Inferior parietal cortex (tissue), 1 donor: ENCODE measurements at regions not wholly inside any gene's neighbourhood (a gene's known extent, or its start where the extent isn't known, plus 50 kb on each side); places are given as distances from the start of the nearest gene placed in this dataset.

Source experiments
- DNase-seq: peaks from one replicate; pipeline ENCODE4 v3.0.0-alpha.2; 2016; ENCODE audit errors: extremely low spot score

DNA sequence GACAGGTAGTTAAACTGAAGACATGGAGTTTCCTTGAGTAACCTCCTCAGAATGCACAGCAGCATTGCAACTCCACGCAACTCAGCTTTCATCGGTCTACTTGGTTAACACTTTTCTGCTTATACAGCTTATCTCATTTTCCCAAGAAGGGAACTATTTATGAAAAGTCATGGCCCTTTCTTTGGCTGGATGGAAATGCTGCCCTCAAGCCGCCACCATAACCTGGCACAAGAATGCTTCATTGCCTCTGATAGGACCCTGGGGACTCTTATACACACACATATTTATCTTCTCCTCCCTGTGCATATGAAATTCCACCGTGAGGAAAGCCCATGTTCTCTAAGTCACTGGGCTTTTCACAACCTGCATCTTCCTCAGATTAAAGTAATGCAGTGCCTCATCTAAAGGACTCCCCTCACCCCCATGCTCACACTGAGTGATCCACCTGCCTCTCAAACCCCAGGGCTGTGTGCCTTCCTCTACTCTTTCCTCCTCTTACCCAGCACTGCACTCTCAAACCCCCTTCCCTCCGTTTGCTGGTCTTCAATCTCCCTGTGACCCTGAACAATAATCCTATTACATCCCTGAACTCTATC lies 192.0 kb upstream of the HNRNPA3 start:
- no peak for DNase-seq

DNA sequence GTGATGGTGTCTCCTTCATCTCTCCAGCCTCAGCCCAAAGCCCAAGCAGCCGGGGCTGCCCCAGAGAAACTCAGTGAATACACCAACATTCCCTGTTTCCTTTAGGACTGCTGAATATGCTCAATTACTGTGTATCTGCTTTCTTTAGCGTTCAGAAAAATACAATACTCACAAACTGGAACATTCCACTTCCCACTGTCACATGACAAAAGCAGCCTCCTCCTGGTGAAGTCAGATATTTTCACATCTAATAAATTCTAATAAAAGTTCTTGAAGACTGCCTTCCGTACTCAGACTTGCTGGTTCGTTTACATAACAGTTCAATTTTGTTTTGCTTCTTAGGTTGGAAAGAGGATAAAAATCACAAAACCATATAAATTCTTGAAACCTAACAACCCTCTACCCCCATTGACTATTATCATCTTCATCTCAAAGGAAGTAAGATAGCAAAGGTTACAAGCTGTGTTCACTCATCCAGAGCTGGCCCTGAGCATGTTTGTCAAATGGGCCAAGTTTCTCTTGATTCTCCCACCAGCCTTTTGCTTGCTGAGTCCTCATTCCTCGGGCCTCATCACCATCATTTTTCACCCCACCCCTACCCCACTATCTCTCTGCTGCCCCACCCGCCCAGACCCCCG lies 190.8 kb upstream of the HNRNPA3 start:
- DNase-seq: no peak

DNA sequence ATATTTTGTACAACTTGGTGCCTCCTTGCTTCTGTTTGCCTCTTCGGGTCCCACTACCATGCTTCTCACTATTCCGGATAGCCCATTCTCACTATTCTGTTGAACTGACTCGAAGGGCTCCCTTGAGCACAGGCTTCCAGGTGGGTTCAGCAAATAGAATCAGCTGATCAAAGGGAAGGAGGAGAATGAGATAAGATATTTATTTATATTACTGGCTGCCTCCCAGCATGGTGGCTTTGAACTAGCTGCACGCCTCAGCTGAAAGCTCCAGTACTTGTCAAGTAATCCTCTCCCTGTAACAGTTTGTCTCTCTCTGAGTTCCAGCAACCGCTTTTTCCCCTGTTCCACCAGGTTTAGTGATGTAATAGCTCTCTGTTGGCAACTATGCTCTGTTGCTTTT lies 187.8 kb upstream of the HNRNPA3 start:
- DNase-seq: no peak

DNA sequence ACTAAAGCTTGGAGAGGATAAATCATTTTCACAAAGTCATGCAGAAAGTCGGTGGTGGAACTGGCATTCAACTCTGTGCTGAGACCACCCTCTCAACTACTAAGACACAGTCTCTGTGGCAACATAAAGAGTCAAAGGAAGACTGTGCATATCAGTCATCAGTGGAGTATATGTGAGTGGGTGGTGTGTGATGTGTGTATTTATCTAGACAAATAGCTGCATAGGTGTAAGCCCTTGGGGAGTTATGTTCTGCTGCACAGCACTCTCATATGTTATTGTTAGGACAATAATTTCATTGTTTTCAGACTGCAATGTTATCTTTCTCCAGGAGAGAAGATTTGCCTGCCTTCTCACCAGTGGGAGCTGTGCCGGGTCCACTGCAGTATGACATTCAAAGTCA lies 186.3 kb upstream of the HNRNPA3 start:
- DNase-seq: no peak

DNA sequence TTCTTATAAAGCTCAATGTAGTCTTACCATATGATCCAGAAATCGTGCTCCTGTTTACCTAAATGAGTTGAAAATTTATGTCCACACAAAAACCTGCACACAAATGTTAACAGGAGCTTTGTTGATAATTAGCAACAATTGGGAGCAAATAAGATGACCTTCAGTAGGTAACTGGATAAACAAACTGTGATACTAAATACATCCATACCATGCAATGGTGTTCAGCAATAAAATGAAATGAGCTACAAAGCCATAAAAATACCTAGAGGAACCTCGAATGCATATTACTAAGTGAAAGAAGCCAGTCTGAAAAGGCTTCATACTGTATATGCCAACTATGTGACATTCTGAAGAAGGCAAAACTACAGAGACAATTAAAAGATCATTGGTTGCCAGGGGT lies 185.6 kb upstream of the HNRNPA3 start:
- DNase-seq: no peak

DNA sequence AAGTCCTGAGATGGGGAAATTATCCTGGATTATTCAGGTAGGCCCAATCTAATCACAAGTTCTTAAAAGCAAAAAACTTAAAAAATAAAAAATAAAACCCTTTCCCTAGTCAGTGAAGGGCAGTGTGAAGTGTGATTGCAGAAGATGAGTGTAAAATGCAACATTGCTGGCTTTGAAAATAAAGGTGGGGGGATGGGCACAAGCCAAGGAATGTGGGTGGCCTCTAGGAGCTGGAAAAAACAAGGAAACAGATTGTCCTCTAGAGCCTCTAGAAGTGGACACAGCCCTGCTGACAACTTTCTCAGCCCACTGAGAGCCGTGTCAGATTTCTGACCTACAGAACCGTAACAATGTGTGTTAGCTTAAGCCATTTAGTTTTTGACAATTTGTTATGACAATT lies 184.3 kb upstream of the HNRNPA3 start:
- DNase-seq: no peak

DNA sequence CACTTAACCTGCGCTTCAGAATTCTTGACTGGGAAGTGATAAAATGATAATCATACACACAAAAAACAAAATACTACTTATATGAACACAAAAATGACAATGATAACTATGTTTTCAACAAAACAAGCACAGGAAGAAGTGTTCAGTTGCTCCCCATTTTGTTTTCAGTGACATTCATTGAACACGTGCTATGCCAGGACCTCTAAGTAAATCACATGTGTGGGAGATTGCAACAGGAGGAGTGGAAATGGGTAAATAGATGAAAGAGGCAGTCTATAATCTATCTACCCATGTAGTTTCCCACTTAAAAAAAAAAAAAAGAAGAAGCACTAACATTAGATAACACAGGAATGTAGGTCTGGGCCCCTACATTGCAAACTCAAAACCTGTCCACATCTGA lies 183.5 kb upstream of the HNRNPA3 start:
- no peak for DNase-seq

DNA sequence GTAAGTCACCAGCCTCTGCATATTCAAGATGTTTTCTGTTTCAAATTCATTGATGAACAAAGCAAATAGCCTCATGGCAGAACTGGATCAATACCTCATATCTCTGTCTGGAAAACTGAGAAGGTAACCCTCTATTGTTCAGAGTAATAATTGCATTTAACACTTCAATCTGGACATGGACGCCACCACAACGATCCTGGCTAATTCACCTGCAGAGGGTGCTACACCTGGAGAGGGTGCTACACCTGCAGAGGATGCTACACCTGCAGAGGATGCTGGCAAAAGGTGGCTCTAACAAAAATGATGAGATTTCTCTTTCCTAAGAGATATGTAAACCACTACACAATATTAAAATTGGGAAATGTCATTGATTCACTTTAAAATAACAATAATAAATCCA lies 183.1 kb upstream of the HNRNPA3 start:
- DNase-seq: no peak

DNA sequence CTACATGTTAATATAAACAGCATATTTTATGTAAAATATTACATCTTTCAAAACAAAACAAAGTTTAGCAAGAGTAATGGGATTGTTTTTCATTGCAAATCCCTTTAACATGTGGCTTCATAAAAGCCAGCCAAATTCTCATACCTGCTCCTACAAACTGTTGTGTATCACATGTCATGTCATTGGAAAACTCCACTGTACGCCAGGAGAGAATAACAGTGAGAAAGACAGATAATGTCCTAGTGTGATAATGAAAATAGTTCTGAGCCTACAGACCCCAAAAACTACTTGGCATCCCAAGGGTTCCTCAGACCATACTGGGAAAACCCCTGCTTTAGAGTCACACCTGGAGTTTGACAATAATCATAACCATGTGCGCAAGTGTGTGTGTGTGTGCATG lies 182.7 kb upstream of the HNRNPA3 start:
- no peak for DNase-seq

DNA sequence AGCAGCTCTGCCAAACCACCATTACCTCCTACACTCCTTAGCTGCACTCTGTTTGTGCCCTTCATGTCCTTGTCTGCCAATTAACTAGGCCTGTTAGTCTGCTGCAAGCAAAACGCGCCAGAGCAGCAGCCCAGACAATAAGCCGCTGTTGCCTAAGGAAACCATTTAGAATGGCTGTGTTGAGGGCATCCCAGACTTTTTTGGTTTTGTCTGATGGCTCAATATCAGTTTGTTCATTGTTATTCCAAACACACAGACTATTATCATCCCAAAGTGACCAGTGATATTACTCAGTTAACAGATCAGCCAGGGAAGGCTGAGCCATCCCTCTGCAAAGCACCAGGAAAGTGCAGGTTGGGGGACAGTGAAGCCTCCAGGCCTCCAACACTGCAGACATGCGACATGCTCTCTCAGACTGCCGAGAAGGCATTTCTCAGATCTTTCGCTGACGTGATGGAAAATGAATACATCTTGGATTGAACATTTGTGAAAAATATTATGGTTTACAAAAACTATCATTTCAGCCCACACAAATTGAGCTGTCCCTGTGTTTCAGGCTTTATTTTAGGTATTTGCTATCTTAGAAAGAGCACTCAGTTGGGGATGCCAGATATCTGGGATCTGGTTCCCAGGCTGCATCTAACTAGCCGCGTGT lies 182.0 kb upstream of the HNRNPA3 start:
- DNase-seq: peak; percentile 47

DNA sequence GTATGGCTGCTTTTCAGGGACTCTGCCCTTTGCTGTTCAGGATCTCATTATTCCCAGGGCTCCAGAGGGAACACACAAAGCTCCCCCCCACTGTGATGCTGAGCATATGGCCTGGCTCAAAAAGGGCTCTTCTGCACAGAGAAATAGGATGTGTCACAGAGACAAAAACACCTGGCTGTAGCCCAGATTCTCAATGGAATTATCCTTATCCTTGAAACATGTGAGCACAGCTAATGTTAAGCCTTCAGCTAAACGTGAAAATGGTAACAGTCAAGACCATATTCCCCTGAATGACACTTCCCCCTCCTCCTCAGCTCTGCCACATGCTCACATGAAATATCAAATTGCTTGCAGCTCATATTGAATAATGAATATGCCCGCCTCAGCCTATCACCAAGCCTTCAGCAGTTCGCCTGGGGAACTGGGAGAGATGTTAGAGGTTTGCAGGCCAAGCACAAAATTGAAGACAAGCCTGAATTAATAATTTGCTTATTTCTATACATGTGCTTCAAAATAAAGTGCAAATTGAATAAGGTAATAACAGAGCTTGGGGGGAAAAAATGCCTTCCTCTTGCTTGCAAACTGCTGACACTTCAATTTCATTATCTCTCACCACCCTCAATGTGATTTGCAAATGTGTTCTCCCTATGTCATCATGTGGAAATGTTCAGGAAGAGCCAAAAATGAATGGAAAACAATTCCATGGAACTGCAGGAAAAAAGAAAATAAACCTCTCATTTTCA lies 181.0 kb upstream of the HNRNPA3 start:
- no peak for DNase-seq

DNA sequence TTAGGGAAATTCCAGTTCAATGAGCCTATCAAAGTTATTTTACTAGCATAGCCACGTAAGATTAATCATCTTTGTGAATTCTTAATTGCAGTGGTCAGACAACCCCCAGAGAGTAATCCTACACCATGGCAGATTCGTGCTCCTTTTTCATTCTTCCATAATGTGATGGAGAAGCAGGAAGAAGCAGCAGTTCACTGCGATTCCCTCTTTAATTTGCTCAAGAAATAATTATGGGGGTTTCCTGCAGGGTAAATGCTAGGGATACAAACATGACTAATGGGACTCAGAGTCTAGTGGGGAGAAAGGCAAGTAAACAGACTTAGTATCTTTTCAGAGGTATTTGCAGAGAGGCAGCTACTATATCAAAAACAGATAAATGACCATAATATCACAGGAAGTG lies 175.8 kb upstream of the HNRNPA3 start:
- DNase-seq: no peak

DNA sequence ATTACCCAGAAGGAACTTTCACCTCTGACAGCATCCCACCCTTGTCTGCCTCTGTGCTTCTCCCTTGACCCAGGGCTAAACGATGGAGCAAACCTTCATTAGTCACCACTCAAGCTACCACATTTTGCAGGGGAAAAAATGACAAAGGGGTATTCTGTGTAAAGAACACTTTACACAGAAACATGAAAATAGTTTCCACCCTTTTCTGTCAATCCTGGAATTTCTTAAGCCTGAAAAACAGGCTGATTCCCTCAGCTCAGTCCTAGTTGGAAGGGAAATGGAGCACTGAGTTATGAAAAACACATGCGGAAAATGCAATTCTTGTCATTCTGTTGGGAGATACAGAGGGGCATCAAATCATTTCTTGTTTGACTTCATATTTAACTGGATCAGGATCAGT lies 175.0 kb upstream of the HNRNPA3 start:
- no peak for DNase-seq

DNA sequence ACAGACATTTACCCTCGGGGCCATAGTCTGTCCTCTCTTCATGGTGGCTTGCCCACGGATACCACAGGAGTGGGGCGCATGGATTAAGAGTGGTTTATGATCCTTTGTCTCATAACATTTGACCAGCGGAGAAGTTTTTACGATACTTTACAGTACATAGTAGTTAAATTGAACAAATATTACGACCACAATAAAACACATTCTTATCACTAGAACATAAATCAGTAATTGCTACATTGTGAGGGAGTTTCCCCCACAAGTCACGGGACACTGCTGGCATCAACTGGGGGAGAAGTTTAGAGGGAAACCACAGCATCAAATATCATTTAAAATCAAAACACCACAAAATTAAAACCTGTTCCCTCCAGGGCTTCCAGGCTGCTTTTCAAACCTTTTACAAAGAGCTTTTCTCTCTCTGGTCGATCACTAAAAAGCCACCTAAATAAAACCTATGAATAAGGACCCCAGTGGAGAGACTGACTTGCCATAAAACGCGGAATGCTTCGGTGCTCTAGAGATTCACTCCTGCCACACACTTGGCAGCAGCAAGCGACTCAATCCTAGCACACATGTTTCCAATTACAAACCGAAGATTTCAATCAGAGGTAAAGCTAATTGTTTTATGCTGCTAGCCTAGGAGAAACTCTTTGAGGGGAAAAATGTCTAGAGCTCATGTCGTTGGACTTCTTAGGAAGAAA lies 173.7 kb upstream of the HNRNPA3 start:
- no peak for DNase-seq

DNA sequence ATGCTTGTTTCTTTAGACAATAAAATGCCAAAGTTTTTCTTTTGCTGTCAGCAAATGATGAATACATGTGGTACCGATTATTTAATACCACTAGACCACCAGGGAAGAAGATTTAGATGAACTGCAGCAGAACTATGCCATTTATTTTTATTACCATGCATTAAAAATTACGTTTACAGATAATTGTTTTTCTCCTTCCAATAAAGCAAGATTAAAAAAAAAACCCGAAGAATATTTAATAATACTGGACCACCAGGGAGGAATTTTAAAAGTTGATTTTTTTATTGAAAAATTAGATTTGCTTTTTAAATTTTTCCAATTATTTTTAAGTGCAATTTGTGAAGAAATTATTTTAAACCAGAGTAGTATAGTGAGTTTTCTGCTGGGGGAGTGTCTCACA lies 170.3 kb upstream of the HNRNPA3 start:
- no peak for DNase-seq

DNA sequence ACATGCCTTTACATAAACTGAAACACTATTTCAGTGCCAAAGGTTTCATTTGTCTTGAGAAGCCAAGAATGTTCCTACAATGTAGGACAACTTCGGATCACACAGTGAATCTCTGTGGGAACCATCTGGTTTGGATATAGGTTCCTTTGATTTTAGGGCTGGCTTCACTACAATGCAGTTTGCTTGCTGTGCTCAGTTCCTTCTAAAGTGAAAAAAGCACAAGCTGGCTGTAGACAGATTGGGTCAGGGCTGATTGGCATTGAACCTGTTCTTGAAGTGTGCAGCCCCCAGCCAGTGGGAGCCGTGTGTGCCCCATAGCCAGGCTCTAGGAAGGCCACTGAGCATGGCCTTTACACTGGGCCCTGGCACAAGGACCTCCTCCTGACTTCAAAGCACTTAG lies 167.9 kb upstream of the HNRNPA3 start:
- no peak for DNase-seq

DNA sequence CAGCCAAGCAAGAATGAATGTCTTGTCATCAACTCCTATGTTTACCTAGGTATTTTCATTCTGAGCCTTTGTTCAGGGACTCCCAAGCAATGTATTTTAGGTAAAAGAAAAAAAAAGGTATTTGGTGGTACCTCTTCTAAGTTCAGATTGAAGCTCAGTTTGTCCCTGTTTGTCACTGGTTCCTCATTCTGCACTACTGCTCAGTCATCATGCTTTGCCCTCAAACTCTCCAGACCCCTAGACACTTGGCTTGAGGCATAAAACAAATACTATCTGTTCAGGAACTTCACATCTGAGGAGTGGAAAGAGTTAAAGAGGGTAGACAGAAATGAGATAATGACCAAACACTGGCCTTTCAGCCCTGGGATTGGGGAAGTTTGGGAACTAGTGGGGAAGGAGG lies 163.6 kb upstream of the HNRNPA3 start:
- no peak for DNase-seq

DNA sequence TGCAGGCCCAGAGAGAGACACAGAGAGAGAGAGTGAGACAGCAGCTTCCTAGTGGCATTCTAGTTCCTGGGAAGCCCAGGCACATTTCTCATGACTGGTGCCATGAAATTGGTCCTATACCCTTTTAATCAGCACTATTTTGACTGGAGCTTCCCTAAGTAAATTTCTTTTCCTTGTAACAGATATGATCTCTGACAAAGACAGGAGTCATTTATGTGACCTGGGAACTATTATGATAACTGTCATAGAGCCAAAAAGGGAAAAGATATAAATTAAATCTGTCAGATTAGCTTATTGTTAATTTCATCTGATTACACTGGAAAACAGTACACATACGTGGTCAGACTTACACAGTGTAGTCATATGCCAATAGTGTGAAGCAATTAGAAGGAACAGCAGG lies 161.3 kb upstream of the HNRNPA3 start:
- DNase-seq: no peak

DNA sequence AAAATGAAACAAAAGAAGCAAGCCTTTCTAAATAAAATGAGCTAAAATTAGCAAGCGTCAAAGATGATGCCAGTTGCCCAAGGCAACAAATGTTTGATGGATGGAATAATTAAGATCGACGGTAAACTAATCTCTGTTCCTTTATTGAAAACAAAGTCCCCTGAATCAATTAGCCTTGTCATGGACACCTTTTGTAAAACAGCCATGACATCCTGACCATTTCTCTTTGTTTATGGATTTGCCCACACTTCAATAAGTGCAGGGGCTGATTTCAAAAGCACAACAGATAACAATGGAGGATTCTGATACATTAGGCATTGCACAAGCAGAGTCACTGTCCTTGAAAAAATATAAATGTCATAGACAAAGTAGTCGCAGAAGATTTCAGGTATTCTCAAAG lies 160.1 kb upstream of the HNRNPA3 start:
- no peak for DNase-seq

DNA sequence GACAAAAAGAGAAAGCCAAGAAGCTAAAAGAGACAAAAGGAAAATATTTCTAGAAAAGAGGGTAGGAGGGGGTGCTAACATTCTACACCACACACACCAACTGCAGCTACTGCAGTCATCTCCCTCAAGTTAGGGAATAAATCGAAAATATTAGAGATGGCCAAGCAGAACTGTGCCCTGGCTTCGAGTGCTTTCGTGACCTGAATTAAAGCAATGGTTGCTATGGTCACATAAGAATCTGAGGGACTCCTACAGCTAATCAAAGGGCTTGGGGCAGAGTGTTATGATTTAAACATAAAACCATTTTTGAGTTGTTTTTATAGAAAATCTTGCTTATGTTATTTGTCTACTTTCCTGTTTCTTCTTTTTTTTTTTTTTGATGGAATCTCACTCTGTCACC lies 159.6 kb upstream of the HNRNPA3 start:
- DNase-seq: no peak

DNA sequence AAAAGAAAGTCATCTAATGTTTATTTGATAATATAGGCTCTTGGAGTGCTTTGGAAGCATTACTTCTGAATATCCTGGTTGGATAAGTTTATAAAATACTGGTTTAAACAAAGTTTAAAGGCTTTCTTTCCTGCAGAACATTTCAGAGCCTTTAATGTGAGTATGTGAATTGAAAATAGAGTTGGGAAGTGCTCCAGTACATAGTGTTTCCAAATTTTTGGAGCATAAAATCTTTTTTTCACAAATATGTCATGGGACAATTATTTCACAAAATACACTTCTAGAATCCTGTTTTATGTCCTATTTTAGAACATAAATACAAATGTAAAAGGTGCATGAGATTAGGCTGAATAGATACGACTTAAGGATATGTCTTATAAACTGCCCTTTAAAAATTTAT lies 158.9 kb upstream of the HNRNPA3 start:
- no peak for DNase-seq

DNA sequence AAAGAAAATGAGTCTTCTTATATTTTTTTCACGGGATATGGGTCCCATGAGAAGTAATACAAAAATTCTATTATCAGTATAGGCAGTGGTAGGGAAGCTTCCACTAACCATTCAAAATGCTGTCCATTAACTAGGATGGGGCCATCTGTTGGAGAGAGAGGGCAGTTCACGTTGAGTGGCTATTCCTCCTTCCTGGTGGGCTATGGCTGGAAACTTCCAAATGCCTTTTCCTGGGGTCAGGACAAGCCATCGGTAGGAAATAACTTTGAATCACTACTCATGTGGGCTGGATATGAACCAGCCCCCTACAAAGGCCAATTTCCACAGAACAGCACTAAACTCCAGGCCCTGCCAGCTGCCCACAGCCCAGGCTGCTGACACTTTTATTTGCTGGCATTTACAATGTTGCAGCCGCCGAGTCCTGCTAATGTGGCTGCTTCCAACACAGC lies 156.1 kb upstream of the HNRNPA3 start:
- no peak for DNase-seq
